Mesenchymal stem cell (in vitro differentiated cells and primary cell): ENCODE measurements at regions not wholly inside any gene's neighbourhood (a gene's known extent, or its start where the extent isn't known, plus 50 kb on each side); places are given as distances from the start of the nearest gene placed in this dataset.

Experiments used
- DNase-seq: peaks from one replicate; pipeline ENCODE4 v3.0.0-alpha.2; 2013
- H2AFZ ChIP-seq: one replicate; pipeline ENCODE4 v1.6.1; 2013; ENCODE audit warnings: low read depth, mild to moderate bottlenecking, control low read depth, inconsistent platforms, low read length, moderate library complexity
- H2AK5ac ChIP-seq: 2 replicates; pipeline ENCODE4 v1.6.1; 2013; ENCODE audit warnings: low read length, moderate library complexity, mild to moderate bottlenecking, inconsistent platforms; ENCODE audit not compliant: severe bottlenecking
- H2BK120ac ChIP-seq: one replicate; pipeline ENCODE4 v1.6.1; 2013; ENCODE audit warnings: low read depth, mild to moderate bottlenecking, inconsistent platforms, low read length, moderate library complexity
- H2BK12ac ChIP-seq, 2 experiments: one replicate each; pipeline ENCODE4 v1.6.1; 2013; ENCODE audit warnings: inconsistent platforms in 2 of 2, low read length in 2 of 2, mild to moderate bottlenecking in 2 of 2, moderate library complexity in 2 of 2, control low read depth in 1 of 2
- H2BK15ac ChIP-seq: one replicate; pipeline ENCODE4 v1.6.1; 2013; ENCODE audit warnings: mild to moderate bottlenecking, low read depth, inconsistent platforms; ENCODE audit not compliant: poor library complexity, severe bottlenecking
- H2BK5ac ChIP-seq: 2 replicates; pipeline ENCODE4 v1.6.1; 2013; ENCODE audit warnings: low read depth, mild to moderate bottlenecking, low read length, control low read depth, inconsistent platforms; ENCODE audit not compliant: poor library complexity, severe bottlenecking
- H3K14ac ChIP-seq, 2 experiments: one replicate each; pipeline ENCODE4 v1.6.1; 2013; ENCODE audit warnings: inconsistent platforms in 2 of 2, low read length in 2 of 2, control low read depth in 1 of 2, mild to moderate bottlenecking in 1 of 2, moderate library complexity in 1 of 2
- H3K18ac ChIP-seq, 2 experiments: one replicate each; pipeline ENCODE4 v1.6.1; 2013; ENCODE audit warnings: inconsistent platforms in 2 of 2, low read length in 2 of 2, control low read depth in 1 of 2, low read depth in 1 of 2, mild to moderate bottlenecking in 1 of 2
- H3K23ac ChIP-seq, 2 experiments: one replicate each; pipeline ENCODE4 v1.6.1; 2013; ENCODE audit warnings: inconsistent platforms in 2 of 2, low read length in 2 of 2, mild to moderate bottlenecking in 2 of 2, moderate library complexity in 2 of 2, control low read depth in 1 of 2
- H3K27ac ChIP-seq: 2 replicates; pipeline ENCODE4 v1.5.1; 2013; ENCODE audit warnings: mild to moderate bottlenecking, moderate library complexity, low read length, control low read depth, inconsistent platforms; ENCODE audit not compliant: poor library complexity, severe bottlenecking
- H3K27me3 ChIP-seq, 2 experiments: 2 replicates each; pipeline versions ENCODE4 v1.6.1 to v1.7.0; 2013; ENCODE audit warnings: low read length in 2 of 2, mild to moderate bottlenecking in 2 of 2, moderate library complexity in 2 of 2, control low read depth in 1 of 2, inconsistent platforms in 1 of 2; ENCODE audit not compliant: control insufficient read depth in 1 of 2, insufficient read depth in 1 of 2
- H3K36me3 ChIP-seq, 2 experiments: 2 replicates each; pipeline versions ENCODE4 v1.6.1 to v1.7.0; 2013; ENCODE audit warnings: low read length in 2 of 2, control low read depth in 1 of 2, inconsistent platforms in 1 of 2, low read depth in 1 of 2, mild to moderate bottlenecking in 1 of 2; ENCODE audit not compliant: insufficient read depth in 2 of 2, control insufficient read depth in 1 of 2
- H3K4ac ChIP-seq, 2 experiments: one replicate each; pipeline ENCODE4 v1.6.1; 2013; ENCODE audit warnings: inconsistent platforms in 2 of 2, low read length in 2 of 2, mild to moderate bottlenecking in 2 of 2, moderate library complexity in 2 of 2, control low read depth in 1 of 2, low read depth in 1 of 2
- H3K4me1 ChIP-seq: 2 replicates; pipeline ENCODE4 v1.6.1; 2013; ENCODE audit warnings: low read depth, low read length, control low read depth; ENCODE audit not compliant: control insufficient read depth, insufficient read depth
- H3K4me2 ChIP-seq: 2 replicates; pipeline ENCODE4 v1.6.1; 2013; ENCODE audit warnings: low read length, mild to moderate bottlenecking, inconsistent platforms; ENCODE audit not compliant: poor library complexity, severe bottlenecking
- H3K4me3 ChIP-seq, 2 experiments: 2 replicates each; pipeline versions ENCODE4 v1.5.1 to v1.7.0; 2013; ENCODE audit warnings: low read length in 2 of 2, mild to moderate bottlenecking in 2 of 2, control low read depth in 1 of 2, low read depth in 1 of 2; ENCODE audit not compliant: insufficient read depth in 1 of 2
- H3K79me1 ChIP-seq: replicated peaks from 2 replicates; pipeline ENCODE4 v1.6.1; 2013; ENCODE audit warnings: mild to moderate bottlenecking, control low read depth, low read length, inconsistent platforms; ENCODE audit not compliant: poor library complexity, severe bottlenecking
- H3K9ac ChIP-seq: 2 replicates; pipeline ENCODE4 v1.7.0; 2013; ENCODE audit warnings: mild to moderate bottlenecking, low read length, moderate library complexity
- H3K9me3 ChIP-seq: 2 replicates; pipeline ENCODE4 v1.7.0; 2013; ENCODE audit warnings: mild to moderate bottlenecking, low read length; ENCODE audit not compliant: control insufficient read depth
- H4K8ac ChIP-seq: one replicate; pipeline ENCODE4 v1.6.1; 2013; ENCODE audit warnings: inconsistent platforms, mild to moderate bottlenecking, low read length, moderate library complexity
- H4K91ac ChIP-seq: one replicate; pipeline ENCODE4 v1.6.1; 2013; ENCODE audit warnings: mild to moderate bottlenecking, low read length, inconsistent platforms

DNA sequence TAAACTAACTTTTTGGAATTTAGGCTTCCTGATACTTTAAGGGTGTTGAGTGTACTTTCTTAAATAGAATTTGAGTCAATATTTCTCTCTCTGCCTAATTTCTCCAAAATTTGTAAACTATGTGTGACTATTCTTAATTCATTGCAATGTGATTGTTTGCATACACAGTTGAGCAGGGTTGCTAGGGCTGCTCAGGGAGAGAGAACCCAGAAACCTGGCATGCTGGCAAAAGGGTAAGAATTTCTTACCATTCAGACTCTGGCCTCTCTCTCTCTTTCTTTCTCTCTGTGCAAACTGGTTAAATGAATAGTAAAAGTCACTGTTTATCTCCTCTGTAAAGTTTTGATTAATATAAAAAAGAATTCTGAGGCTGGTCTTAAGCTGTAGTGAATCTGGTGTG is 51.0 kb upstream of the NAMPT start:
- peaks cover 34% of the 10 kb centered on the region for H3K9me3 ChIP-seq
- H3K4me3 ChIP-seq, result no peak overlapping the region
- no peaks in the 10 kb centered on the region for H3K4me1 ChIP-seq
- H2BK12ac ChIP-seq, result no peak overlapping the region
- H2BK120ac ChIP-seq, result no peak overlapping the region
- H3K9ac ChIP-seq, result no peak overlapping the region
- no peaks in the 10 kb centered on the region for H3K79me1 ChIP-seq
- no peak overlapping the region for H2AFZ ChIP-seq
- no peak overlapping the region for H2BK5ac ChIP-seq
- H3K18ac ChIP-seq, result no peak overlapping the region
- DNase-seq, result no peak
- H3K4me2 ChIP-seq, result no peak overlapping the region
- no peak overlapping the region for H4K91ac ChIP-seq
- no peak overlapping the region for H2AK5ac ChIP-seq
- H3K14ac ChIP-seq, result no peak overlapping the region
- H3K23ac ChIP-seq, result no peak overlapping the region
- no peak overlapping the region for H3K4ac ChIP-seq
- H3K36me3 ChIP-seq, result no peaks in the 10 kb centered on the region
- H2BK15ac ChIP-seq, result no peak overlapping the region
- no peaks in the 10 kb centered on the region for H3K27me3 ChIP-seq
- no peak overlapping the region for H3K27ac ChIP-seq
- H4K8ac ChIP-seq, result no peak overlapping the region
